Activated CD8-positive, alpha-beta memory T cell treated with anti-CD3 and anti-CD28 coated beads for 24 hours (primary cell): ENCODE measurements at regions not wholly inside any gene's neighbourhood (a gene's known extent, or its start where the extent isn't known, plus 50 kb on each side); places are given as distances from the start of the nearest gene placed in this dataset.
"Not testable (repeated sequence)": the region's sequence is repeated elsewhere in the genome, so short reads cannot be mapped to it uniquely, and the experiment has no call there.

Experiments
- DNase-seq: peaks from one replicate; pipeline ENCODE4 v3.0.0-alpha.2; 2020

DNA sequence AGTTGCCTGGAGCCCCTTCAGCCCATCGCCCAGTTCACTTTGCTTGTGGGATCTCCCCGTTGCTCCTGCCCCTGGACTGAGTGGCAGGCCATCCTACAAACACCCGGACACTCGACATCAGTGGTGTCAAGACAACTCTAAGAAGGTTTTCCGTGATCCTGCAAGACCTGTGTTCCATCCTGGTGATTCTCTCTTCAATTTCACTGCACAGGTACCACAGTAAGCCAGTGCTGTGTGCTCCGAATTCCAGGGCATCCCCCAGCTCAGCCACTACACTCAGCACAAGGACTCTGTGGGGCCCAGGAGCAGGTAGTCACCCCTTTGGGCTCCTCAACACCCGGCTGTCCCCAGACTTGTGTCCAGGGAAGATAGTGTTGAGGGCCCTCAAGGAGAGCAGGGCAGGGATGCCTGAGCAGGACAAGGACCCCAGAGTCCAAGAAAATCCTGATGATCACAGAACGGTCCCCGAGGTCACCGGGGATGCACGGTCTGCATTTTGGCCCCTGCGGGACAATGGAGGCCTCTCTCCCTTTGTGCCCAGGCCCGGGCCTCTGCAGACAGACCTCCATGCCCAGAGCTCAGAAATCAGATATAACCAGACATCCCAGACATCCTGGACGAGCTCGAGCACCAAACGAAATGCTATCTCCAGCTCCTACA lies 146.9 kb upstream of the C1QTNF3 start:
- DNase-seq: not testable (repeated sequence)

DNA sequence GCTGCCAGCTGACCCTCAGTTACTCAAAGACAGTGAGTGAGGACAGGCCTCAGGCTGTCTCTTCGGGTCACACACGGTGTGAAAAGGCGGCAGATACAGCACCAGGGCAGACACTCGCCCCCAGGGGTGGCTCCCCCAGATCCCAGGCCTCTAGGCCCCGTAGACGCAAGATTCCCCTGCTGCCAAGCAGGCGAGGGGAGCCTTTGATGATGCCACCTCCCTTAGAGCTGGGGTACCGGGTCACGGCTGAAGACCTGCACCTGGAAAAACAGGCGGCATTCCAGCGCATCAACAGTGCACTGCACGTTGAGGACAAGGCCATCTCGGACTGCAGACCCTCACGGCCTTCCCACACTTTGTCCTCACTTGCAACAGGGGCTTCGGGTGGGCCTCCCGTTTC lies 147.5 kb upstream of the C1QTNF3 start:
- not testable (repeated sequence) for DNase-seq

DNA sequence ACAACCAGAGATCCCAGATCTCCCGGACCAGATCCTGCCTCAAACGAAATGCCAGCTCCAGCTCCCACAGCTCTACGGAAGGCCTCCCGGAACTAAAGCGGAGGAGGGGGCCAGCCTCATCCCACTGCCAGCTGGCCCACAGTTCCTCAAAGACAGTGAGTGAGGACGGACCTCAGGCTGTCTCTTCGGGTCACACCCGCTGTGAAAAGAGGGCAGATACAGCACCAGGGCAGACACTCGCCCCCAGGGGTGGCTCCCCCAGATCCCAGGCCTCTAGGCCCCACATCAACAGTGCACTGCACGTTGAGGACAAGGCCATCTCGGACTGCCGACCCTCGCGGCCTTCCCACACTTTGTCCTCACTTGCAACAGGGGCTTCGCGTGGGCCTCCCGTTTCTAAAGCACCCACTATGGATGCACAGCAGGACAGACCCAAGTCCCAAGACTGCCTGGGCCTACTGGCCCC lies 148.3 kb upstream of the C1QTNF3 start:
- not testable (repeated sequence) for DNase-seq

DNA sequence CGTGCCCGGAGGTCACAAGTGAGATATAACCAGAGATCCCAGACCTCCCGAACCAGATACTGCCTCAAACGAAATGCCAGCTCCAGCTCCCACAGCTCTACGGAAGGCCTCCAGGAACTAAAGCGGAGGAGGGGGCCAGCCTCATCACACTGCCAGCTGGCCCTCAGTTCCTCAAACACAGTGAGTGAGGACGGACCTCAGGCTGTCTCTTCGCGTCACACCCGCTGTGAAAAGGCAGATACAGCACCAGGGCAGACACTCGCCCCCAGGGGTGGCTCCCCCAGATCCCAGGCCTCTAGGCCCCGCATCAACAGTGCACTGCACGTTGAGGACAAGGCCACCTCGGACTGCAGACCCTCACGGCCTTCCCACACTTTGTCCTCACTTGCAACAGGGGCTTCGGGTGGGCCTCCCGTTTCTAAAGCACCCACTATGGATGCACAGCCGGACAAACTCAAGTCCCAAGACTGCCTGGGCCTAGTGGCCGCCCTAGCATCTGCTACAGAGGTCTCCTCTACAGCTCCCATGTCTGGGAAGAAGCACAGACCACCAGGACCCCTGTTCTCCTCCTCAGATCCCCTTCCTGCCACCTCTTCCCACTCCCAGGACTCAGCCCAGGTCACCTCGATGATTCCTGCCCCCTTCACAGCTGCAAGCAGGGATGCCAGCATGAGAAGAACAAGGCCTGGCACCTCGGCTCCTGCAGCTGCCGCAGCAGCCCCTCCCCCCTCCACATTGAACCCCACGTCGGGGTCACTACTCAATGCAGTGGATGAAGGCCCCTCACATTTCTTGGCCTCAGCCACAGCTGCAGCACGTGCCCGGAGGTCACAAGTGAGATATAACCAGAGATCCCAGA lies 149.3 kb upstream of the C1QTNF3 start:
- not testable (repeated sequence) for DNase-seq

DNA sequence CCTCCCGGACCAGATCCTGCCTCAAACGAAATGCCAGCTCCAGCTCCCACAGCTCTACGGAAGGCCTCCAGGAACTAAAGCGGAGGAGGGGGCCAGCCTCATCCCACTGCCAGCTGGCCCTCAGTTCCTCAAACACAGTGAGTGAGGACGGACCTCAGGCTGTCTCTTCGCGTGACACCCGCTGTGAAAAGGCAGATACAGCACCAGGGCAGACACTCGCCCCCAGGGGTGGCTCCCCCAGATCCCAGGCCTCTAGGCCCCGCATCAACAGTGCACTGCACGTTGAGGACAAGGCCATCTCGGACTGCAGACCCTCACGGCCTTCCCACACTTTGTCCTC lies 149.9 kb upstream of the C1QTNF3 start:
- DNase-seq: not testable (repeated sequence)

DNA sequence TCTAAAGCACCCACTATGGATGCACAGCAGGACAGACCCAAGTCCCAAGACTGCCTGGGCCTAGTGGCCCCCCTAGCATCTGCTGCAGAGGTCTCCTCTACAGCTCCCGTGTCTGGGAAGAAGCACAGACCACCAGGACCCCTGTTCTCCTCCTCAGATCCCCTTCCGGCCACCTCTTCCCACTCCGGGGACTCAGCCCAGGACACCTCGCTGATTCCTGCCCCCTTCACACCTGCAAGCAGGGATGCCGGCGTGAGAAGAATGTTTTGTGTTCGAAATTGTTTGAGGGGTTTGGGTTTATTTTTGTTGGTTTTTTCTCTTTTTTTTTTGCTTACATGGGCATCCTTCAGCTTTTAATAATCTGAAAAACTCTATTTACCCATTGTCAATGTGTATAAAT lies 150.3 kb upstream of the C1QTNF3 start:
- not testable (repeated sequence) for DNase-seq

DNA sequence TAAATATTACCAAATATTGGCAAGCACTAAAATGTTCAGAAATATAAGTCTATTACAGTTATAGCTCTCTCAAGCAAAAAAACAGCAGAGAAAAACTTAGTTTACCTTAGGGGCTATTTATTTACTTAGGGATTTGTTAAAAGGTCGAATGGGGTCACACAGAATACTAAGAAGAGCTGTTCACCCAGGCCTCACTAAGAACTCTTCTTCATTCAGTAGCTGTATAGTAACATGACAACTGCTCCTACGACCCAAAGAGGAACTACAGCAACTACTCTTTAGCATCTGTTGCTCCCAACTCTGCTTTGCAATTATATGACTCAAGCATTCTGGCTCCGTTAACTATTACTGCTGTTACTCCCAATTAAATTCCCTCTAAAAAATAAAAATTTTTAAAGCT lies 150.8 kb upstream of the C1QTNF3 start:
- DNase-seq: not testable (repeated sequence)

DNA sequence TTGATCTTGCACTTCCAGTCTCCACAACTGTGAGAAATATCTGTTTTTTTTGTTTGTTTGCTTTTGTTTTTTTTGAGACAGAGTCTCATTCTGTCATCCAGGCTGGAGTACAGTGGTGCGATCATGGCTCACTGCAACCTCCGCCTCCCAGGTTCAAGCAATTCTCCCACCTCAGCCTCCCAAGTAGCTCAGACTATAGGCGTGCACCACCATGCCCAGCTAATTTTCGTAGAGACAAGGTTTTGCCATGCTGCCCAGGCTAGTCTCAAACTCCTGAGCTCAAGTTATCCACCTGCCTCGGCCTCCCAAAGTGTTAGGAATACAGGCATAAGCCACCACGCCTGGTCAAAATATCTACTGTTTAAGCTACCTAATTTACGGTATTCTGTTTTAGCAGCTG lies 153.1 kb upstream of the C1QTNF3 start:
- not testable (repeated sequence) for DNase-seq

DNA sequence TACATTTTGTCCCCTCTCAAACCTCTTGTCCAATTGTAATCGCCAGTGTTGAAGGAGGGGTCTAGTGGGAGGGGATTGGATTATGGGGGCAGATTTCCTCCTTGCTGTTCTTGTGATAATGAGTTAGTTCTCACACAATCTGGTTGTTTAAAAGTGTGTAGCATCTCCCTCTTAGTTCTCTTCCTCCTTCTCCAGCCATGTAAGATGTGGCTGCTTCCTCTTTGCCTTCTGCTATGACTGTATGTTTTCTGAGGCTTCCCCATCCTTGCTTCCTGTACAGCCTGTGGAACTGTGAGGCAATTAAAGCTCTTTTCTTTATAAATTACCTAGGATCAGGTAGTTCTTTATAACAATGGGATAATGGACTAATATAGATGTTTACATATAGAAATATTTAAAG lies 162.3 kb upstream of the C1QTNF3 start:
- DNase-seq: not testable (repeated sequence)

DNA sequence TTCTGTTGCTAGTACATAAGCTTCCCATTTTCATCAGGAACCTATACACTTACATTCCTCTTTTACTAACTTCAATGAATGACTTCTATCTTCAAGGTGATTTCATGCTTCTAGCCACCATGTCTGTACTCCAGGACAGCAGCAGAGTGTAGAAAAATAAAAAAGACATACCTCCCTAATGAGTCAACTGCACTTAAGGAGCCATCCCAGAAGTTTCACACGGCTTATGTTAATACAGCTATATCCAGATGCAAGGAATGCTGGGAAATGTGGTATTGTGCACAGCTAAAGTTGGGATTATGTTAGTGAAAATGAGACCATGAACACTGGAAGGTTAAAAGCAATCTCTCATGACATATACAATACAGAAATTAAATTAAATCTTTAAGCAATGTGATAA lies 174.4 kb upstream of the C1QTNF3 start:
- DNase-seq: not testable (repeated sequence)

DNA sequence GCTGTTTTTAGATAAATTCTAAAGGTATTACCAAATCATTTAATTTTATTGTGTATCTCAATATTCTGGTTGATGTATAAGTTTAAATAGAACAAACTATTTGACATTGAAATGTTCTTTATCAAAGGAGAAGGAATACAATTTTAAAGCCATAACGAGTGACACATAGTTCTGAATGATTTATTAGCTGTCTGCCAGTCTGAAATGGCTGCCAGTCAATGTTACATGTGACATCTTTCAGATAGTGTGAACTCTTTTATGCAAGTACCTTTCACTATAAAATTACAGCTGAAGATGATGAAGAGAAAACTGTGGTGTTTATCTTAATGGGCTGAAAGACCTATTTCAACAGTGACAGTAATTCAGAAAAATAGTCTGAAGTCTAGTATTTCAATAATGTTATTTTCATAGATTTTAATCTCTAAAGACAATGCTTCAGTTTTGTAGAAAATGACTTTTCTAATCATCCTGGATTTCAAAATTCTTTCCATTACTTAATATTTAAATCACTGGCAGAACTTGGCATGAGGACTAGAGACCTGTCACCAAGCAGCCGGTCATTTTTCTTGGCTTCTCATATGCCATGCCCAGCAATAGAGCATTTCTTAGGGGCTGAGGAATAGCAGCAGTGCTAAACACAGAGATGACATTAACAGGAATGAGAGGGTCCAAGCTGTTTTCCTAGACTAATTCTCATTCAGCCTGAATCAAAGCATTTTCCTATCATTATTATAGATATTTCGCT lies 178.5 kb upstream of the C1QTNF3 start:
- not testable (repeated sequence) for DNase-seq

DNA sequence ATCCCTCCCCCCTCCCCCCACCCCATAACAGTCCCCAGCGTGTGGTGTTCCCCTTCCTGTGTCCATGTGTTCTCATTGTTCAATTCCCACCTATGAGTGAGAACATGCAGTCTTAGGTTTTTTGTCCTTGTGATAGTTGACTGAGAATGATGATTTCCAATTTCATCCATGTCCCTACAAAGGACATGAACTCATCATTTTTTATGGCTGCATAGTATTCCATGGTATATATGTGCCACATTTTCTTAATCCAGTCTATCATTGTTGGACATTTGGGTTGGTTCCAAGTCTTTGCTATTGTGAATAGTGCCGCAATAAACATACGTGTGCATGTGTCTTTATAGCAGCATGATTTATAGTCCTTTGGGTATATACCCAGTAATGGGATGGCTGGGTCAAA lies 180.1 kb upstream of the C1QTNF3 start:
- DNase-seq: not testable (repeated sequence)

DNA sequence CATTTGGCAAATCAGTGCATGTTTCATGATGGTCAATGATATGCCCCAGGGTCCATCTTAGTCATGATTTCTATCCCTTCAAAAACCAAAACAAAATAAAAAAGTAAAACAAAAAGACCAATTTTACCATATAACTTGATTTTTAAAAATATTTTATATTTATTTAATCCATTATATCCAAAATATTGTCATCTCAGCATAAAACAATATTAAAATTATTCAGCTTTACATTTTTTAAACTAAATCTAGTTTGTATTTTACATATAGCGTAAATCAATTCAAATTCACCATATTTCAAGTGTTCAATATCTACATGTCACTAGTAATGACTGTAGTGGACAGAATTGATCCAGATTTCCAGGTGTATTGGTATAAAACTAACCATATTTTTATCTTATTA lies 187.4 kb upstream of the C1QTNF3 start:
- not testable (repeated sequence) for DNase-seq

DNA sequence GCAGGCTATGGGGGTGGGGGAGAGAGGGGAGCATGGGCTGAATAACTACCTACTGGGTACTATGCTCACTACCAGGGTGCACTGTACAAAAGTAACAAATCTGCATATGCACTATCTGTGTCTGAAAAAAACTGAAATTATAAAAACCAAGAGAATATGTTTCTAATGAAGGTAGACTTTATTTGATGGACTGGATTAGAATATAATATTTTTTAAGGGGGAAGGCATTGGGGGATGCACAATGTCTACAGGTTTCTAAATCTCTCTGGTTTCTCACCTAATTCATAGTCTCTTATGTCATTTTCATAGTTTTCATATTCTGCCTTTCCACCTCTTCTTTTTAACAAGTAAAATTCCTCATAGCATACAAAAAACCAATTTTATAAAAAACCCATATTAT lies 200.8 kb upstream of the C1QTNF3 start:
- DNase-seq: not testable (repeated sequence)

DNA sequence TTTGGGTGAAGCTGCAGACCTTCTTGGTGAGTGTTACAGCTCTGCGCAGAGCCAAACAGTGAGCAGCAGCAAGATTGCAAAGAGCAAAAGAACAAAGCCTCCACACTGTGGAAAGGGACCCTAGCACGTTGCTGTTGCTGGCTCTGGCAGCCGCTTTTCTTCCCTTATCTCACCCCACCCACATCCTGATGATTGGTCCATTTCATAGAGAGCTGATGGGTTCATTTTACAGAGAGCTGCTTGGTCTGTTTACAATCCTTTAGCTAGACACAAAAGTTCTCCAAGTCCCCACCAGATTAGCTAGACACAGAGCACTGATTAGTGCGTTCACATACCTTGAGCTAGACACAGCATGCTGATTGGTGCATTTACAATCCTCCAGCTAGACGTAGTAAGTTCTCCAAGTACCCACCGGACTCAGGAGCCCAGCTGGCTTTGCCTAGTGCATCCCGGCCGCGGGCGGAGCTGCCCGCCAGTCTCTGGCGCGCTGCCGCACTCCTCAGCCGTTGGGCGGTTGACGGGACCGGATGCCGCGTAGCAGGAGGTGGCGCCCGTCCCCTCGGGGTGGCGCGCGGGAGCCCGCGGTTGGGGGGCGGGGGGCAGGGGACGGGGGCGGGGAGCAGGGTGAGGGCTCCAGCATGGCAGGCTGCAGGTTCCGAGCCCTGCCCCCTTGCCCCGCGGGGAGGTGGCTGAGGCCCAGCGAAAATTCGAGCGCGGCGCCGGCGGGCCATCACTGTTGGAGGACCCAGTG lies 201.4 kb upstream of the C1QTNF3 start:
- DNase-seq: peak; percentile 87

DNA sequence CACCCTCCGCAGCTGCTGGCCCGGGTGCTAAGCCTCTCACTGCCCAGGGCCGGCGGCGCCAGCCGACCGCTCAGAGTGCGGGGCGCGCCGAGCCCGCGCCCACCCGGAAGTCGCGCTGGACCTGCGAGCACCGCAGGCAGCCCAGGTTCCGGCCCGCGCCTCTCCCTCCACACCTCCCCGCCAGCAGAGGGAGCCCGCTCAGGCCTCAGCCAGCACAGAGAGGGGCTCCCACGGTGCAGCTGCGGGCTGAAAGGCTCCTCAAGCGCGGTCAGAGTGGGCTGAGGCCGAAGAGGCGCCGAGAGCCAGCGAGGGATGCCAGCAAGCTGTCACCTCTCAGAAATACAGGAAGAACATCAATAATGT lies 202.0 kb upstream of the C1QTNF3 start:
- DNase-seq: peak; percentile 83

DNA sequence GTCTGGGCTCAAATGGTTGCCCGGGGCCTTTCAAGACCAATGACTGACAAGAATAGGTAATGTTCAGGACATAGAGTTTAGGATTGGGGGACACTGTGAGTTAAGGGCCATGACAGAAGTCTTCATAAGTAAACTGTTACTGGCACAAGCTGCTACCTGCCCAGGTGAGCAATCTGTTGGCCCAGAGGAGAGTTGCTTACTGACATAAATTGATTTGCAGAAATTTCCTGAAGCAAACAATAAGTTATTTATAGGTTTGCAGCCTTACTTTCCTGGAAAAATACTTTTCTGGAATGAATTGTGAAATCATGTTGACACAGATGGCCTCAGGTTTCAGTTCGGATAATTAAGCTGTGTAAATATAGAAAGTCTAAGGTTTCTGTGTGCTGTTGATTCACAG lies 202.8 kb upstream of the C1QTNF3 start:
- DNase-seq: peak; percentile 47

DNA sequence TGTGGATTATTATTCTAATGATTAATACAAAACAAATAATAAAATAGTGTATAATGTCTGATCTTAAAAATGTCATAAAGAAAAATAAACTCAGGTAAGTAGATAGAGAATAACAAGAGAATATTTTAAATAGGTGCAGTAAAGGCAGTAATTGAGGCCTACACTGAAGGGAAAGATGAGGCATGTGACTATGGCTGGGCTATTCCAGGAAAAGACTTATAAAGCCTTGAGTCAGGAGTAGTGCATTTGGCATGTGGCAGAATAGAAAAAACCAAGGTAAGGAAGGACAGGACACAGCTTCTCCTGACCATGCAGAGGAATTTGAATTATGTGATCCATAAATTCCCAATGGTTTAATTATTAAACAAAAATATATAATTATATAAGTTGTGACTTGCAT lies 215.6 kb upstream of the C1QTNF3 start:
- DNase-seq: not testable (repeated sequence)

DNA sequence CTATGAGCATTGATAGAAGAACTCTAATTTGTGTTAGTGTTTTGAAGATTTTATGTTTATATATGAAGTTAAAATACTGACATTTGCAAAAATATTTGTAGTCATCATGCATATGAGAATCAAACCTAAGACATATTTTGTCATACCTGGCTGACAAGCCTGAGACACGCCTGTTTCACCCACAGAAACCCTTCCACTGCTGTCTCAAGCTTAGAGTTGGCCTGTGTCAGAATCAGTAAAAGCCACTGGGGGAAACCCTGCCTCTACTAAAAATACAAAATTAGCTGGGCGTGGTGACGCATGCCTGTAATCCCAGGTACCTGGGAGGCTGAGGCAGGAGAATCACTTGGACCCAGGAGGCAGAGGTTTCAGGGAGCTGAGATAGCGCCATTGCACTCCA lies 218.0 kb upstream of the C1QTNF3 start:
- DNase-seq: not testable (repeated sequence)

DNA sequence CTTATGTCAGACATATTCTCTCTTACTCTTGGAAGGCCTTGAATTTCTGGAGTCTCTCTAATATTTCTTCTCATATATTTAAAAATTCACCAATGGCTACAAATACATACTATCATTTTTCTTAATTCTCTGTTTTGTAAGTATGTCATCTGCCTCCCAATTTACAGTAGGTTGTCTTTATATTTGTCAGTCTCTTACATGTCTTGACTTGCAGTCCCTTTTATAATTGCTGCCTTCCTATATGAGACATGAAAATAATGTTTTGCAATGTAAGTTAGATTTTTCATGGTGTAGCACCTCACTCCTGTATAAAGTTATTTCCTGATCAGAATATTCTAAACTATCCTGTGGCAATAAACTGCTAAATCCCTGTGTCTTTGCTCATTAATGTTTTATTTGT lies 223.1 kb upstream of the C1QTNF3 start:
- DNase-seq: not testable (repeated sequence)

DNA sequence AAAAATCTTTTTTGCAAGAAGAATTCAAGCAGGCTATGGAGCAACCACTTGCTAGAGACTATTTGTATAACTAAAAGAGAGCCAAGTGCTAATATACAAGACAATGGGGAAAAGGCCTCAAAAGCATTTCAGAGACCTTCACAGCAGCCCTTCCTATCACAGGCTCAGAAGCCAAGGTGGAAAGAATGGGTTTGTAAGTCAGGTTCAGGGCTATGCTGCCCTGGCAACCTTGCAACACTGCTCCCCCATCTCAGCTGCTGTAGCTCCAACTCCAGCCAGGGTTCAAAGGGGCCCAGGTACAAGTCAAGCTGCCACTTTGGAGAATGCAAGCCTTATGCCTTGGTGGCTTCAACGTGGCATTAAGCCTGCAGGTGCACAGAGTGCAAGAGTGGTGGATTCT lies 253.7 kb upstream of the C1QTNF3 start:
- not testable (repeated sequence) for DNase-seq

DNA sequence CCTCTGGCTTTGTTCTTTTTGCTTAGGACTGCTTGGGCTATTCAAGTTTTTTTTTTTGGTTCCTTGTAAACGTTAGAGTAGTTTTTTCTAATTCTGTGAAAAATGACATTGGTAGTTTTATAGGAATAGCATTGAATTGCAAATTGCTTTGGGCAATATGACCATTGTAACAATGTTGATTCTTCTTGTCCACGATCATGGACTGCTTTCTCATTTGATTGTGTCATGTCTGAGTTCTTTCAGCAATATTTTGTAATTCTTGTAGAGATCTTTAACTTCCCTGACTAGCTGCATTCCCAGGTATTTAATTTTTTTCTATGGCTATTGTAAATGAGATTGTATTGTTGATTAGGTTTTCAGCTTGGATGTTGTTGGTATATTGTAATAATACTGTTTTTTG lies 286.2 kb upstream of the C1QTNF3 start:
- DNase-seq: not testable (repeated sequence)

DNA sequence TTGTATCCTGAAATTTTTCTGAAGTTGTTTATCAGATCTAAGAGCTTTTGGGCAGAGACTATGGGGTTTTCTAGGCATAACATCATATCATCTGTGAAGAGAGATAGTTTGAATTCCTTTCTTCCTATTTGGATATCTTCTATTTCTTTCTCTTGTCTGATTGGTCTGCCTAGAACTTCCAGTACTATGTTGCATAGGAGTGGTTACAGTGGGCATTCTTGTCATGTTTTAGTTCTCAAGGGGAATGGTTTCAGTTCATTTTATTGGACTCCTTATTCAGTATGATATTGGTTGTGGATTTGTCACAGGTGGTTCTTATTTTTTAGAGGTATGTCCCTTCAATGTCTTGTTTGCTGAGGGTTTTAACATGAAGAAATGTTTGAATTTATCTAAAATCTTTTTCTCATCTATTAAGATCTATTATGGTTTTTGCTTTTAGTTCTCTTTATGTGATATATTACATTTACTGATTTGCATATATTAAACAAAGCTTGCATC lies 286.6 kb upstream of the C1QTNF3 start:
- not testable (repeated sequence) for DNase-seq
